Common myeloid progenitor, CD34-positive (primary cell): ENCODE measurements at regions not wholly inside any gene's neighbourhood (a gene's known extent, or its start where the extent isn't known, plus 50 kb on each side); places are given as distances from the start of the nearest gene placed in this dataset.

Experiments
- CTCF ChIA-PET: fragments of 350-600 bp; sonication (Branson Sonifier 250); formaldehyde crosslinking; loops from one replicate; lab custom pipeline; 2021; ENCODE audit warnings: antibody characterized with exemption; lab: Charles Lee
- POLR2A ChIA-PET: fragments of 350-600 bp; sonication (Branson Sonifier 250); formaldehyde crosslinking; loops from one replicate; lab custom pipeline; 2021; ENCODE audit warnings: antibody characterized with exemption; lab: Charles Lee
- DNase-seq, 3 donors: peaks; one replicate each; pipeline versions ENCODE4 v3.0.0 to v3.0.0-alpha.2; 2013
- H3K27ac ChIP-seq, 2 experiments: 1 replicate in 1 of 2; 2 replicates in 1 of 2; pipeline ENCODE4 v1.7.0; 2013; ENCODE audit warnings: inconsistent platforms in 2 of 2, low read length in 2 of 2, mild to moderate bottlenecking in 2 of 2, low read depth in 1 of 2, moderate library complexity in 1 of 2; ENCODE audit not compliant: severe bottlenecking in 2 of 2, insufficient read depth in 1 of 2, poor library complexity in 1 of 2
- H3K27me3 ChIP-seq, 5 experiments: replicated peaks in 2 of 5; 1 replicate in 3 of 5; 2 replicates in 2 of 5; pipeline versions ENCODE4 v1.6.1 to v1.7.0; 2013; ENCODE audit warnings: low read length in 4 of 5, mild to moderate bottlenecking in 2 of 5, moderate library complexity in 2 of 5, inconsistent platforms in 1 of 5; ENCODE audit not compliant: insufficient read depth in 5 of 5, control insufficient read depth in 4 of 5
- H3K36me3 ChIP-seq, 4 experiments: 1 replicate in 2 of 4; 2 replicates in 2 of 4; pipeline versions ENCODE4 v1.6.1 to v1.7.0; 2013; ENCODE audit warnings: low read length in 3 of 4, control low read depth in 1 of 4, mild to moderate bottlenecking in 1 of 4; ENCODE audit not compliant: control insufficient read depth in 4 of 4, insufficient read depth in 4 of 4
- H3K4me1 ChIP-seq, 4 experiments: 1 replicate in 3 of 4; 2 replicates in 1 of 4; pipeline versions ENCODE4 v1.6.1 to v1.7.1; 2013; ENCODE audit warnings: low read length in 3 of 4, mild to moderate bottlenecking in 3 of 4, control low read depth in 1 of 4, inconsistent platforms in 1 of 4, moderate library complexity in 1 of 4; ENCODE audit not compliant: control insufficient read depth in 4 of 4, insufficient read depth in 4 of 4; ENCODE audit errors: control extremely low read depth in 1 of 4
- H3K4me3 ChIP-seq, 7 experiments: 1 replicate in 4 of 7; 2 replicates in 3 of 7; pipeline versions ENCODE4 v1.5.1 to v1.7.0; 2013; ENCODE audit warnings: mild to moderate bottlenecking in 7 of 7, low read length in 6 of 7, moderate library complexity in 6 of 7, inconsistent platforms in 2 of 7, low read depth in 2 of 7, control low read depth in 1 of 7; ENCODE audit not compliant: insufficient read depth in 4 of 7, control insufficient read depth in 1 of 7; ENCODE audit errors: extremely low read depth in 1 of 7
- H3K9me3 ChIP-seq, 5 experiments: 1 replicate in 4 of 5; 2 replicates in 1 of 5; pipeline versions ENCODE4 v1.6.1 to v1.7.1; 2013; ENCODE audit warnings: low read length in 4 of 5, mild to moderate bottlenecking in 2 of 5, inconsistent platforms in 1 of 5, low read depth in 1 of 5, moderate library complexity in 1 of 5; ENCODE audit not compliant: control insufficient read depth in 4 of 5, insufficient read depth in 2 of 5; ENCODE audit errors: control extremely low read depth in 1 of 5
- WGBS: methylation state at CpG from one replicate; pipeline ENCODE4 v1.1.5; 2013; ENCODE audit not compliant: insufficient coverage; 5-methylcytosine and 5-hydroxymethylcytosine counted together

GRCh38 chr2:153228904-153229303 is 249.7 kb downstream of the RPRM start:
- no peaks in the 10 kb centered on the region for H3K9me3 ChIP-seq
- H3K27ac ChIP-seq, result no peak overlapping the region
- no peaks in the 10 kb centered on the region for H3K27me3 ChIP-seq
- no peak overlapping the region for H3K4me3 ChIP-seq
- ChIA-PET POLR2A (no interaction called here), CTCF (no interaction called here)
- no peaks in the 10 kb centered on the region for H3K36me3 ChIP-seq
- no peak for DNase-seq
- H3K4me1 ChIP-seq, result no peaks in the 10 kb centered on the region

- Histone ChIP-seq H3K27me3 (no peaks in the 10 kb centered on the region), H3K4me1 (no peaks in the 10 kb centered on the region), H3K9me3 (no peaks in the 10 kb centered on the region), H3K36me3 (no peaks in the 10 kb centered on the region), H3K4me3 (no peak overlapping the region), H3K27ac (no peak overlapping the region)
- CTCF ChIA-PET, result no interaction called here
- DNase-seq, result no peak
- POLR2A ChIA-PET, result no interaction called here
- 100% methylated on average over 1 of the region's 2 CpGs for WGBS
These were observed 250.6 kb downstream of the RPRM start for GRCh38 chr2:153227981-153228380.

DNA sequence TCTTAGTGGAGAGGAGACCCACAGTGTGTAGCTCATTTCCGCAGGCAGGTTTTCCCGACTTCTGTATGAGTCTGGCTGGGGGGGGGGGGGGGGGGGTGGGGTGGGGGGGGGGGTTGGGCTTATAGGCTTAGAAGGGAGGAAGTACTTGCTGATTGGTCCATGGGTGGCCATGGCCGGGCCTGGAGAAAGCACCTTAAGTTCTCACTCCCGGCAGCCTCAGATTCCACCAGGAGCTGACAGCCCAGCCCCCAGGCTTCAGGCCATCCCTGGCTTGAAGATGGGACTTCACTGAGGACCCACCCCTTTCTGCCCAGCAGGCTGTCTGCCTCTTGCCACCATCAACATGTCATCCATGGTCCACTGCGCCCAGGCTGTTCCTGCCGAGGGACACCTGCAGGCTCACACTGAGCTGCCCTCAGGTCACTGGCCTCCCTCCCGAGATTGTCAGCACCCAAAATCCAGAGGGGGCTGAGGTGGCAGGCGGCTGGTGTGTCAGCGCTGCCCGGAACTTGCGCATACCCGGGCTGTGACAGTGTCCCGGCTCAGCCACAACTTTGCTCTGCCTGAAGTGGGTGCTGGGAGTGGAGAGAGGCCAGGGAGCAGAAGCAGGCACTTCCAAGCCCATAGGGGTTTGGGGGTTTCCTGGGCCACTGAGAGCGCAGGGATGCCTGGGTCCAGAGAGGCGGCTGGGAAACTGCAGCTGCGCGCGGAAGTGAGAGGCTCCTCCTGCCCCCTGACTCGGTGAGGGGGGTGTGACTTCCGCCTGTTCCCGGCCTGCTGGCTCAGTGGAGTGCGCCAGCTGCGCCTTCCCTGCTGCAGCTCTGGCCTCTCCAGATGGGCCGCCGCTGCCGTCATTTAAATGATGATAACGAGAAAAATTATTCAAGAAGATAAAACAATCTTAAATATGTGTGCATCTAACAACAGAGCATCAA is 256.1 kb downstream of the RPRM start:
- Histone ChIP-seq H3K27me3 (no peaks in the 10 kb centered on the region), H3K9me3 (no peaks in the 10 kb centered on the region), H3K4me1 (no peaks in the 10 kb centered on the region), H3K4me3 (no peak overlapping the region), H3K36me3 (no peaks in the 10 kb centered on the region), H3K27ac (no peak overlapping the region)
- ChIA-PET POLR2A (no interaction called here), CTCF (no interaction called here)
- WGBS, result 98% methylated on average over 21 of the region's 27 CpGs
- DNase-seq, result peak in 1 of 3 donors; percentile 0

DNA sequence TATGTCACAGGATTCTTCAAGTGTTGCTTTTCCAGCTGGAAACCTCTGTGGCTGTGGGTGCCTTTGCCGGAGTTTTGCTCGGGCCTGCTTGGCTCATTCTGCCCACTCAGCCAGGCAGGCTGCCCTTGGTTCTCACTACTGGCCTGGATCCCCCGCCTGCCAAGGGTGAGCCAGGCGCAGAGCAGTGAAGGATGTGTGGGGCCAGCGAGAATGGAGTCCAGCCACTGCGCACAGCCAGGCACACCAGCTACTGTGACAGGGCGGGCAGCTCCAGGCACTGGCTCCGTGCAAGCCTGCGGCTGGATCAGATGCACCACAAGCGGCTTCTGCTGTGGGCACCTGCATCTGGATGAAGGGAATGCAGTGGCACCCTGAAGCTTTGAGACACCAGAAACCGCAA is 257.1 kb downstream of the RPRM start:
- DNase-seq, result no peak
- CTCF ChIA-PET, result no interaction called here

GRCh38 chr2:153221087-153221486 is 257.5 kb downstream of the RPRM start:
- H3K27me3 ChIP-seq, result no peaks in the 10 kb centered on the region
- H3K27ac ChIP-seq, result no peak overlapping the region
- H3K9me3 ChIP-seq, result no peaks in the 10 kb centered on the region
- POLR2A ChIA-PET, result no interaction called here
- no peak overlapping the region for H3K4me3 ChIP-seq
- CTCF ChIA-PET, result no interaction called here
- no peaks in the 10 kb centered on the region for H3K36me3 ChIP-seq
- 95% methylated on average over 6 of the region's 9 CpGs for WGBS
- H3K4me1 ChIP-seq, result no peaks in the 10 kb centered on the region
- no peak for DNase-seq

More for the DNA sequence above, 257.1 kb downstream of the RPRM start:
- no peaks in the 10 kb centered on the region for H3K9me3 ChIP-seq
- no peaks in the 10 kb centered on the region for H3K36me3 ChIP-seq
- no peaks in the 10 kb centered on the region for H3K27me3 ChIP-seq
- H3K27ac ChIP-seq, result no peak overlapping the region
- no peak overlapping the region for H3K4me3 ChIP-seq
- 92% methylated on average over 10 of the region's 11 CpGs for WGBS
- POLR2A ChIA-PET, result no interaction called here
- H3K4me1 ChIP-seq, result no peaks in the 10 kb centered on the region

- Histone ChIP-seq H3K27me3 (no peaks in the 10 kb centered on the region), H3K4me1 (no peaks in the 10 kb centered on the region), H3K27ac (no peak overlapping the region), H3K4me3 (no peak overlapping the region), H3K36me3 (no peaks in the 10 kb centered on the region), H3K9me3 (no peaks in the 10 kb centered on the region)
- ChIA-PET CTCF (interaction anchor here (0.7 to 1.4 kb wide), 2 partner anchors 14 to 15 kb away, joined by 3 read pairs; no protein-coding TSS in a partner anchor), POLR2A (no interaction called here)
- no peak for DNase-seq
These were observed 259.7 kb downstream of the RPRM start for GRCh38 chr2:153218851-153219250.

DNA sequence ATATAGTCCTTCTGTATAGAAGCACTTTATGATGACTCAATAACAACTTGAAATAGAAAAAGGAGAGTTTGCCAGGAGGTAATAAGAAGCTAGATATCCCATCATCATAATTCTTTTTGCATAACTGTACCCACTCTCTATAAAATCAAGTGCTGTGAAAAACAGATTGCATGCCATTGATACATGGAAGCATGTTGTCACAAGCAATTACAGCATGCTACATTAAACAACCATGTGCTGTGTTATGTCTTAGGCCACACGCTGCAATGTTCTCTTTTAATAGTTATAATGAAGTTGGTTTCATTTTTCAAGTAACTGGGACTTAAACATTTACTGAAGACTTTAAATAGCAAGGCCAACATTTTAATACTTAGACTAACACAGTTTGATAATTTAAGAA is 264.2 kb downstream of the RPRM start:
- H3K27ac ChIP-seq, result no peak overlapping the region
- DNase-seq, result no peak
- H3K9me3 ChIP-seq, result no peaks in the 10 kb centered on the region
- H3K36me3 ChIP-seq, result no peaks in the 10 kb centered on the region
- CTCF ChIA-PET, result interaction anchor here (0.8 kb wide), 1 partner anchor 277 kb away, joined by 3 read pairs; no protein-coding TSS in a partner anchor
- H3K27me3 ChIP-seq, result no peaks in the 10 kb centered on the region
- POLR2A ChIA-PET, result no interaction called here
- H3K4me1 ChIP-seq, result no peaks in the 10 kb centered on the region
- no CpG with 5 or more reads among the region's 1 CpG for WGBS
- H3K4me3 ChIP-seq, result no peak overlapping the region
